A549 (cell line): ENCODE measurements at regions not wholly inside any gene's neighbourhood (a gene's known extent, or its start where the extent isn't known, plus 50 kb on each side); places are given as distances from the start of the nearest gene placed in this dataset.

Experiments
- ATAC-seq, 2 experiments: fragments of 200-7000 bp in 1 of 2; fragments of >200 bp in 1 of 2; cut with Nextera tagmentation in 1 of 2; cut with Tn5 transposase in 1 of 2; 3 replicates each; pipeline versions ENCODE4 v1.8.0 to v1.9.1; 2018 to 2020; ENCODE audit warnings: mild to moderate bottlenecking in 1 of 2, moderate library complexity in 1 of 2
- CTCF ChIA-PET: fragments of 300-600 bp; sonication (Branson Sonifier 250); formaldehyde crosslinking; extraction: SDS; loops from one replicate; lab custom pipeline; 2021; ENCODE audit warnings: antibody characterized with exemption, inconsistent platforms; lab: Yijun Ruan, JAX
- POLR2A ChIA-PET: fragments of 350-600 bp; formaldehyde crosslinking; extraction: SDS; loops from one replicate; lab custom pipeline; 2021; ENCODE audit warnings: antibody characterized with exemption, inconsistent platforms; lab: Yijun Ruan, JAX
- DNase-seq, 2 experiments: peaks; one replicate each; pipeline versions ENCODE4 v3.0.0 to v3.0.0-alpha.2; 2011 to 2016; ENCODE audit warnings: low read depth in 1 of 2, low spot score in 1 of 2
- FAIRE-seq: peaks from 2 replicates; lab custom pipeline; 2011; peaks lifted over from hg19 to GRCh38; lab: Jason Lieb, UNC
- H3K27ac ChIP-seq, 2 experiments: fragments of >200 bp; sonication (Bioruptor Twin); formaldehyde crosslinking; 3 replicates each; pipeline ENCODE4 v1.5.1; 2016 to 2017
- H3K4me1 ChIP-seq: fragments of >200 bp; sonication (Bioruptor Twin); formaldehyde crosslinking; 3 replicates; pipeline ENCODE4 v1.6.1; 2016
- H3K4me2 ChIP-seq: fragments of >200 bp; sonication (Bioruptor Twin); formaldehyde crosslinking; 3 replicates; pipeline ENCODE4 v1.6.1; 2016
- H3K4me3 ChIP-seq: fragments of >200 bp; sonication (Bioruptor Twin); formaldehyde crosslinking; 3 replicates; pipeline ENCODE4 v1.5.1; 2016
- H3K9me3 ChIP-seq: fragments of >200 bp; sonication (Bioruptor Twin); formaldehyde crosslinking; 3 replicates; pipeline ENCODE4 v1.6.1; 2016
- CEBPB ChIP-seq, 2 experiments: fragments of >200 bp in 1 of 2; sonication (Bioruptor Twin) in 1 of 2; formaldehyde crosslinking in 1 of 2; IDR thresholded peaks; 2 replicates each; pipeline ENCODE4 v1.6.1; 2012 to 2016
- EP300 ChIP-seq, 2 experiments: fragments of >200 bp; sonication (Bioruptor Twin); formaldehyde crosslinking; IDR thresholded peaks; 2 replicates in 1 of 2; 3 replicates in 1 of 2; pipeline ENCODE4 v1.6.1; 2016 to 2017
- FOSL2 ChIP-seq, 2 experiments: fragments of 450-650 bp in 1 of 2; fragments of >200 bp in 1 of 2; sonication (Bioruptor Twin) in 1 of 2; formaldehyde crosslinking; IDR thresholded peaks; 2 replicates each; pipeline versions ENCODE4 v1.5.0 to v1.6.1; 2016 to 2020; ENCODE audit warnings: mild to moderate bottlenecking in 1 of 2, moderate library complexity in 1 of 2
- GATA3 ChIP-seq: IDR thresholded peaks from 2 replicates; pipeline ENCODE4 v1.6.1; 2012; ENCODE audit warnings: borderline replicate concordance
- HDAC2 ChIP-seq: fragments of 200-600 bp; sonication (generic); IDR thresholded peaks from 2 replicates; pipeline ENCODE4 v1.6.1; 2016
- HOXA7 ChIP-seq: fragments of 250-450 bp; sonication (Bioruptor Pico); IDR thresholded peaks from 2 replicates; pipeline ENCODE4 v1.5.0; 2020; ENCODE audit warnings: mild to moderate bottlenecking, moderate library complexity
- HOXB13 ChIP-seq: fragments of 250-450 bp; sonication (Bioruptor Pico); IDR thresholded peaks from 2 replicates; pipeline ENCODE4 v1.5.0; 2020; ENCODE audit warnings: low read depth, mild to moderate bottlenecking, moderate library complexity
- HOXB5 ChIP-seq: fragments of 250-450 bp; sonication (Bioruptor Pico); IDR thresholded peaks from 2 replicates; pipeline ENCODE4 v1.5.0; 2020; ENCODE audit warnings: mild to moderate bottlenecking, moderate library complexity
- JUNB ChIP-seq: fragments of >200 bp; sonication (Bioruptor Twin); formaldehyde crosslinking; IDR thresholded peaks from 2 replicates; pipeline ENCODE4 v1.6.1; 2016
- KDM1A ChIP-seq: fragments of 200-600 bp; sonication (generic); IDR thresholded peaks from 2 replicates; pipeline ENCODE4 v1.6.1; 2016; ENCODE audit warnings: low read depth, mild to moderate bottlenecking
- NR3C1 ChIP-seq: fragments of >200 bp; sonication (Bioruptor Twin); formaldehyde crosslinking; IDR thresholded peaks from 3 replicates; pipeline ENCODE4 v1.6.1; 2017
- PHF8 ChIP-seq: fragments of 200-600 bp; sonication (generic); IDR thresholded peaks from 2 replicates; pipeline ENCODE4 v1.6.1; 2016; ENCODE audit warnings: low read depth, mild to moderate bottlenecking, antibody characterized with exemption, moderate library complexity, borderline replicate concordance
- POLR2A ChIP-seq: IDR thresholded peaks from 2 replicates; pipeline ENCODE4 v1.6.1; 2012; ENCODE audit warnings: mild to moderate bottlenecking, low read length
- POLR2AphosphoS2 ChIP-seq: conservative IDR thresholded peaks from 2 replicates; pipeline ENCODE4 v1.6.1; 2012; ENCODE audit warnings: low read length, improper control_type of control experiment, inconsistent platforms
- RAD21 ChIP-seq, 2 experiments: fragments of >200 bp in 1 of 2; sonication (Bioruptor Twin) in 1 of 2; formaldehyde crosslinking in 1 of 2; IDR thresholded peaks in 1 of 2; conservative IDR thresholded peaks in 1 of 2; 2 replicates in 1 of 2; 3 replicates in 1 of 2; pipeline ENCODE4 v1.6.1; 2012 to 2018; ENCODE audit warnings: inconsistent platforms in 1 of 2
- RNF2 ChIP-seq: fragments of 200-600 bp; sonication (generic); IDR thresholded peaks from 2 replicates; pipeline ENCODE4 v1.6.1; 2016; ENCODE audit warnings: low read depth, mild to moderate bottlenecking, antibody characterized with exemption, moderate library complexity, borderline replicate concordance
- SMC3 ChIP-seq: fragments of >200 bp; sonication (Bioruptor Twin); formaldehyde crosslinking; IDR thresholded peaks from 3 replicates; pipeline ENCODE4 v1.6.1; 2018; ENCODE audit warnings: inconsistent platforms
- TFCP2L1 ChIP-seq: fragments of 250-450 bp; sonication (Bioruptor Pico); IDR thresholded peaks from 2 replicates; pipeline ENCODE4 v1.5.0; 2021; ENCODE audit warnings: mild to moderate bottlenecking
- TP53 ChIP-seq: fragments of 250-450 bp; sonication (Bioruptor Pico); IDR thresholded peaks from 2 replicates; pipeline ENCODE4 v1.5.0; 2021; ENCODE audit warnings: mild to moderate bottlenecking, moderate library complexity
- WGBS: methylation state at CpG from one replicate; pipeline ENCODE4 v1.1.6; 2017; ENCODE audit errors: missing lambda C conversion rate; 5-methylcytosine and 5-hydroxymethylcytosine counted together
- TF ChIP-seq, protein P1 (sequence below): fragments of >200 bp; sonication (Bioruptor Twin); formaldehyde crosslinking; IDR thresholded peaks from 3 replicates; pipeline ENCODE4 v1.5.1; 2016
- TF ChIP-seq, protein P2 (sequence below): fragments of >200 bp; sonication (Bioruptor Twin); formaldehyde crosslinking; IDR thresholded peaks from 2 replicates; pipeline ENCODE4 v1.6.1; 2016
- TF ChIP-seq, protein P3 (sequence below): IDR thresholded peaks from 2 replicates; pipeline ENCODE4 v1.6.1; 2012

DNA sequence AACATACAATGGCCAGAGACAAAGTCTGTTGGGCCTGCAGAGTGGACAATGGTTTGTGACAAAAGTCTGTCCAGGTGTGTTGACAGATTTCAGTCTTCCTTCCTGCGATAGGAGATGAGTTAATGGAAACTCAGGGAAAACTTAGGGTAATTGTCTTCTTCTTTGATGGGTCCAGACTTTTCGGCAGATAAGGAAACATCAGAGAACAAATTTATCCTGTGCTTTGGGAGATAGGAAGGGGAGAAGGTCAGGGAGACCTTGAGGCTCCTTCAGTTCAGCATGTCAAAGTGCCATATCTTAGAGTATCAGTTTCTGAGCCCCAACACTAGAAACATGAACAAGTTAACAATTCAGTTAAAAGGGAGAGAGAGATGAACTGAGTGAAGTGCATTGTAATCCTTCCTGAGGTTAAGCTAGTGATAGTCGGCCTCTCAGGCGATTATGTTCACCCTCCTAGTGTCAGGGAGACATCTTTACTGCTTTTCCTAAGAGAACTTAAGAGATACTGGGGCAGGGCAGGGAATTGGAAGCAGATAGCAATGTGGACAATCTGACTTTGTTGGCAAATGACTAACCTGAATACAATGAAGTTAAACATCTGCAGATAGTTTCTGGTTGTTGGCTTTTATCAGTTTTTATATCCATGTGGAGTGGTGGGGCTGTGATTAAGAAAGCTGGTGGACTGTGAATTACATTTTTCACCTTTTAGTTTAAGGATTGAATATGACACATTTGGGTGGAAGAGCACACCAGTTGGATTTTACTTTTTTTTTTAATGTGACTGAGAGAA, 248.8 kb upstream of the FN1 start:
- Histone ChIP-seq H3K4me1 (peaks cover 34% of the 10 kb centered on the region), H3K4me3 (no peak overlapping the region), H3K4me2 (peak overlapping the region; percentile 14; the same call in 2 of the 3 replicates), H3K27ac (peak overlapping the region; percentile 52 to 69; a peak in 4 of 6 replicates), H3K9me3 (no peaks in the 10 kb centered on the region)
- FAIRE-seq (no peak), ATAC-seq (peak in 1 of 2 experiments; percentile 45; a peak in 2 of 6 replicates), DNase-seq (peak in 1 of 2 experiments; percentile 24)
- CTCF ChIA-PET: no interaction called here
- POLR2A ChIA-PET: no interaction called here
- WGBS: 68% methylated on average over 4 of the region's 4 CpGs
- TF ChIP-seq FOSL2 (IDR thresholded peaks at IDR 0.05) (no peak), FOSL2 (CRISPR knock-in tag; IDR thresholded peaks at IDR 0.05) (no peak), JUNB (peak; percentile 24; the same call in 1 of the 2 replicates)

DNA sequence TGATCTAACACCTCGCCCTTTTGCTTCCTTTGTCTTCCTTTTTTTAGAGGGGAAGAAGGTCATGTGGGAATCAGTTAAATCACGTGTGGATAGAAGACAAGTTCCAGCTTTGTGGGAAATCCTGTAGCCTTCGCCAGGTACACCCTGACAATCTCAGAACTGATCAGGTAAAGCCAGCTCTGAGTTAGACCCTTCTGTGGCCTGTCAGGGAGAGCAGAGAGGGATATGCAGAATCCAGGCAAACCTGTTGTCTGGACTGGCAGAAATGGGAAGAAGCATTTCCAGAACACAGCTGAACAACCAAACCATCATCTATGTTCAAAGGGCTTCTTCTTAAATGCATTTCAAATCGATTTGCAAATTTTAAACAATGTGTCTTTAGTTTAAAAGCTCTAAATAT, 247.4 kb upstream of the FN1 start:
- ATAC-seq (no peak), FAIRE-seq (no peak), DNase-seq (no peak)
- POLR2A ChIA-PET: no interaction called here
- Histone ChIP-seq H3K9me3 (no peaks in the 10 kb centered on the region), H3K4me2 (no peak overlapping the region), H3K4me1 (peaks cover 36% of the 10 kb centered on the region), H3K4me3 (no peak overlapping the region), H3K27ac (peak overlapping the region in 1 of 2 experiments; percentile 57; a peak in 3 of 6 replicates)
- TF ChIP-seq, protein P1, sequence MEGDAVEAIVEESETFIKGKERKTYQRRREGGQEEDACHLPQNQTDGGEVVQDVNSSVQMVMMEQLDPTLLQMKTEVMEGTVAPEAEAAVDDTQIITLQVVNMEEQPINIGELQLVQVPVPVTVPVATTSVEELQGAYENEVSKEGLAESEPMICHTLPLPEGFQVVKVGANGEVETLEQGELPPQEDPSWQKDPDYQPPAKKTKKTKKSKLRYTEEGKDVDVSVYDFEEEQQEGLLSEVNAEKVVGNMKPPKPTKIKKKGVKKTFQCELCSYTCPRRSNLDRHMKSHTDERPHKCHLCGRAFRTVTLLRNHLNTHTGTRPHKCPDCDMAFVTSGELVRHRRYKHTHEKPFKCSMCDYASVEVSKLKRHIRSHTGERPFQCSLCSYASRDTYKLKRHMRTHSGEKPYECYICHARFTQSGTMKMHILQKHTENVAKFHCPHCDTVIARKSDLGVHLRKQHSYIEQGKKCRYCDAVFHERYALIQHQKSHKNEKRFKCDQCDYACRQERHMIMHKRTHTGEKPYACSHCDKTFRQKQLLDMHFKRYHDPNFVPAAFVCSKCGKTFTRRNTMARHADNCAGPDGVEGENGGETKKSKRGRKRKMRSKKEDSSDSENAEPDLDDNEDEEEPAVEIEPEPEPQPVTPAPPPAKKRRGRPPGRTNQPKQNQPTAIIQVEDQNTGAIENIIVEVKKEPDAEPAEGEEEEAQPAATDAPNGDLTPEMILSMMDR: no peak
- TF ChIP-seq HDAC2 (no peak), TFCP2L1 (CRISPR knock-in tag) (no peak), HOXA7 (no peak), TP53 (CRISPR knock-in tag) (no peak)
- CTCF ChIA-PET: no interaction called here
- WGBS: 71% methylated on average over 4 of the region's 4 CpGs

- no peak for DNase-seq
- no peak for FAIRE-seq
- ChIA-PET POLR2A (interaction anchor here (0.5 kb wide), 1 partner anchor 12 kb away, joined by 4 read pairs; no protein-coding TSS in a partner anchor), CTCF (interaction anchor here (1.4 kb wide), 1 partner anchor 11 kb away, joined by 4 read pairs; no protein-coding TSS in a partner anchor)
- Histone ChIP-seq H3K4me3 (no peak overlapping the region), H3K9me3 (no peaks in the 10 kb centered on the region), H3K4me1 (peaks cover 45% of the 10 kb centered on the region), H3K27ac (peak overlapping the region; percentile 54 to 77), H3K4me2 (peak overlapping the region; percentile 55; the same call in 2 of the 3 replicates)
- 92% methylated on average over 4 of the region's 4 CpGs for WGBS
- no peak for TF ChIP-seq NR3C1
- TF ChIP-seq KDM1A: no peak
- TF ChIP-seq POLR2AphosphoS2: no peak
- ATAC-seq: no peak
Observed at GRCh38 chr2:215681799-215682596, 246.1 kb upstream of the FN1 start.

DNA sequence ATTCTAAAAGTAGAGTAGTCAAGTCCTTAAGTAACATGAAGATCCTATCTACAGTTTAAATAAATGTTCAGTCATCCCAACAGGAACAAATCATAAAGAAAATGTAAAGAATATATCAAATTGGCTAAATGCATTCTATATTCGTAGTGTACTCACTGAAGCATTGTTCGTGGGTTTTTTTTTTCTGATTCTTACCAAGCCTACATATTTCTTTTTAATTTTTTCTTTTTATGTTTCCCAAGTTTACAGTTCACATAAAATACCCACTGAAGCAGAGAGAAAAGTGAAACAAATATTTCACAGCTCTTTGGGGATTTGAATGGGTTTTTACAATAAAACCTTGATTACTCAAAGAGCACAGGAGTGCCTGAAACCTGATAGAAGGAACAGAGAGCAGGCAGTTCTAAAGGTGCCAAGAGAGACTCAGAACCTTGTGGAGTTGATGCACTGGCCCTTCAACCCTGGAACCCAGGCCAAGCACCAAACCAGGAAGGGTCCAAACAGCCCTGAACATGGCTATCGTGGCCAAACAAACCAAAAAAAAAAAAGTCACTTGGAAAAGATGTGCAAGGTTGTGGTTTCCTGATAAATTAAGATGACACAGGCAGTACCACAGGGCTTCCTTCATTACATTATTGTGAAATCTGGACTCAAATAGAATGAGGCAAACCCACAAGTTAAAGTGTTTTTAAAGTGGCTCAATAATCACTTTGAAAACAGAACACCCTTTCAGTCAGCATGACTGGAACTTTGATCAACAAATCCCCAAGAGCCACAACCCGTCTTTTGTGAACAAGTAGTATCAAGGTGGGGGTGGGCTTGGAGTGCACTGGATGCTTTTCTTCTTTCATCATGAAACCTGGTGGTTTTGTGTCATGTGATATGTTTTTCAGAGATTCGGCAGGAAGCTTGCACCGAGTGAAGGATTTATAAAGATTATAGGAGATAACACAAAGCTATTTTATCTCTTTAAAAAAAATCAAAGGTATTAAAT, 245.0 kb upstream of the FN1 start:
- TF ChIP-seq SMC3 (peak; percentile 17; the same call in 1 of the 3 replicates), RNF2 (no peak), RAD21 (conservative IDR thresholded peaks at IDR 0.05 in 1 of 2, IDR thresholded peaks at IDR 0.05 in 1 of 2) (peak in 1 of 2 experiments; percentile 31; a peak in 1 of 5 replicates), GATA3 (0 out of 2 replicates have a peak, but pooled peaks have one; percentile 17), JUNB (peak; percentile 36; the same call in 1 of the 2 replicates), EP300 (IDR thresholded peaks at IDR 0.05) (peak in 1 of 2 experiments; percentile 57; a peak in 2 of 5 replicates), HOXB13 (CRISPR knock-in tag) (no peak), PHF8 (no peak), CEBPB (IDR thresholded peaks at IDR 0.05) (peak; percentile 50 to 59; a peak in 2 of 4 replicates), HOXB5 (CRISPR knock-in tag) (no peak), POLR2A (no peak)
- TF ChIP-seq, protein P2, sequence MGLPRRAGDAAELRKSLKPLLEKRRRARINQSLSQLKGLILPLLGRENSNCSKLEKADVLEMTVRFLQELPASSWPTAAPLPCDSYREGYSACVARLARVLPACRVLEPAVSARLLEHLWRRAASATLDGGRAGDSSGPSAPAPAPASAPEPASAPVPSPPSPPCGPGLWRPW: no peak; the same call in 1 of the 2 replicates
- TF ChIP-seq, protein P3, sequence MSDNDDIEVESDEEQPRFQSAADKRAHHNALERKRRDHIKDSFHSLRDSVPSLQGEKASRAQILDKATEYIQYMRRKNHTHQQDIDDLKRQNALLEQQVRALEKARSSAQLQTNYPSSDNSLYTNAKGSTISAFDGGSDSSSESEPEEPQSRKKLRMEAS: 0 out of 2 replicates have a peak, but pooled peaks have one; percentile 22
- TF ChIP-seq, all 56 proteins: peak for 7
- ChIA-PET POLR2A (interaction anchor here (0.5 kb wide), 1 partner anchor 13 kb away, joined by 4 read pairs; no protein-coding TSS in a partner anchor), CTCF (interaction anchor here (1.4 kb wide), 1 partner anchor 10 kb away, joined by 4 read pairs; no protein-coding TSS in a partner anchor)
- Histone ChIP-seq H3K4me3 (no peak overlapping the region), H3K27ac (peak overlapping the region; percentile 54 to 77), H3K4me2 (peak overlapping the region; percentile 55), H3K9me3 (no peaks in the 10 kb centered on the region), H3K4me1 (peaks cover 45% of the 10 kb centered on the region)
- DNase-seq (peak in 1 of 2 experiments; percentile 66), FAIRE-seq (no peak), ATAC-seq (peak; percentile 50 to 57; a peak in 5 of 6 replicates)
- WGBS: 47% methylated on average over 6 of the region's 6 CpGs
